Sigmoid colon (tissue), 4 donors: ENCODE measurements at regions not wholly inside any gene's neighbourhood (a gene's known extent, or its start where the extent isn't known, plus 50 kb on each side); places are given as distances from the start of the nearest gene placed in this dataset.
"Not testable (repeated sequence)": the region's sequence is repeated elsewhere in the genome, so short reads cannot be mapped to it uniquely, and the experiment has no call there.

Experiments used
- EP300 ChIP-seq, 4 donors: sonication (generic); formaldehyde crosslinking; IDR thresholded peaks; one replicate each; pipeline ENCODE4 v1.6.1; 2017; ENCODE audit warnings: antibody characterized with exemption in 4 of 4
- POLR2A ChIP-seq, 2 donors: fragments of 450-650 bp; IDR thresholded peaks; one replicate each; pipeline ENCODE4 v1.6.1; 2016; ENCODE audit warnings: antibody characterized with exemption in 2 of 2, mild to moderate bottlenecking in 2 of 2, moderate library complexity in 2 of 2
- TF ChIP-seq, protein P1 (sequence below), 4 experiments: fragments of 450-650 bp in 3 of 4; fragments of 200-600 bp in 1 of 4; IDR thresholded peaks; one replicate each; pipeline ENCODE4 v1.5.1; 2016 to 2019; ENCODE audit warnings: antibody characterized with exemption in 4 of 4, mild to moderate bottlenecking in 3 of 4, moderate library complexity in 2 of 4

DNA sequence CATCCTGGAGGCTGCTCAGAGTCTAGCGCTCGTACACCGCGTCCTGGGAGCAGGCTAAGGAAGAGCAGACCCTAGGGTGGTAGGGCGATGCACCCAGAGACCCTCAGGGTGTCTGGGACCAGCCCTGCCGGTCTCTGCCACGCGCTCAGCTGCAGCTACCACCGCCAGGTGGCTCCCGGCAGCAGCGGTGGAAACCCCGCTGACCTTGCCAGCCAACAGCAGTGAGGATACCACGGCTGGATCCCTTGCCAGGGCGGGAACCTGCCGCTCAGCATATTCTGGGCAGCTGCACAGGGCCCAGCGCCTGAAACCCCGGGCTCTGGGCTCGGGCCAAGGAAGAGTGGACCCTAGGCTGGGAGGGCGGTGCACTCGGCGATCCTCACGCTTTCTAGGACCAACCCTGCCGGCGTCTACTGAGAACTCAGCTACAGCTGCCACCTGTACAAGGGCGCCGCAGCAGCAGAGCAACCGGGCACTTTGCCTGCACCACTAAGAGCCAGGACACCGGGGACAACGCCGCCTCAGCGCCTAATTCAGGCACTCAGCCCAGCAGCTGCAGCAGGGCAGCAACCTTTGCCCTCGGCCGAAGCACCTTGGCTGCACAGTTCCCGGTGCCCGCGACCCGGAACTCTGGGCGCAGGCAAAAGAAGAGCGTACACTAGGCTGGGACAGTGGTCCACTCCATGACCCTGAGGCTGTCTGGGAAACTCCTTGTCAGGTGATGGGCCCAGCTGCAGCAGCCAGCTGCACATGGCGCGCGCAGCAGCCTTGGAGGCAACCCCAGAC, 80.8 kb downstream of the POTEB2 start:
- TF ChIP-seq, protein P1, sequence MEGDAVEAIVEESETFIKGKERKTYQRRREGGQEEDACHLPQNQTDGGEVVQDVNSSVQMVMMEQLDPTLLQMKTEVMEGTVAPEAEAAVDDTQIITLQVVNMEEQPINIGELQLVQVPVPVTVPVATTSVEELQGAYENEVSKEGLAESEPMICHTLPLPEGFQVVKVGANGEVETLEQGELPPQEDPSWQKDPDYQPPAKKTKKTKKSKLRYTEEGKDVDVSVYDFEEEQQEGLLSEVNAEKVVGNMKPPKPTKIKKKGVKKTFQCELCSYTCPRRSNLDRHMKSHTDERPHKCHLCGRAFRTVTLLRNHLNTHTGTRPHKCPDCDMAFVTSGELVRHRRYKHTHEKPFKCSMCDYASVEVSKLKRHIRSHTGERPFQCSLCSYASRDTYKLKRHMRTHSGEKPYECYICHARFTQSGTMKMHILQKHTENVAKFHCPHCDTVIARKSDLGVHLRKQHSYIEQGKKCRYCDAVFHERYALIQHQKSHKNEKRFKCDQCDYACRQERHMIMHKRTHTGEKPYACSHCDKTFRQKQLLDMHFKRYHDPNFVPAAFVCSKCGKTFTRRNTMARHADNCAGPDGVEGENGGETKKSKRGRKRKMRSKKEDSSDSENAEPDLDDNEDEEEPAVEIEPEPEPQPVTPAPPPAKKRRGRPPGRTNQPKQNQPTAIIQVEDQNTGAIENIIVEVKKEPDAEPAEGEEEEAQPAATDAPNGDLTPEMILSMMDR (IDR thresholded peaks at IDR 0.05): not testable (repeated sequence)
- not testable (repeated sequence) for TF ChIP-seq POLR2A, EP300 (IDR thresholded peaks at IDR 0.05)
